ENCODE measurements at regions not wholly inside any gene's neighbourhood (a gene's known extent, or its start where the extent isn't known, plus 50 kb on each side); places are given as distances from the start of the nearest gene placed in this dataset.
A peak's percentile ranks its signal among the peaks of the same experiment; 100 is the strongest.

DNA sequence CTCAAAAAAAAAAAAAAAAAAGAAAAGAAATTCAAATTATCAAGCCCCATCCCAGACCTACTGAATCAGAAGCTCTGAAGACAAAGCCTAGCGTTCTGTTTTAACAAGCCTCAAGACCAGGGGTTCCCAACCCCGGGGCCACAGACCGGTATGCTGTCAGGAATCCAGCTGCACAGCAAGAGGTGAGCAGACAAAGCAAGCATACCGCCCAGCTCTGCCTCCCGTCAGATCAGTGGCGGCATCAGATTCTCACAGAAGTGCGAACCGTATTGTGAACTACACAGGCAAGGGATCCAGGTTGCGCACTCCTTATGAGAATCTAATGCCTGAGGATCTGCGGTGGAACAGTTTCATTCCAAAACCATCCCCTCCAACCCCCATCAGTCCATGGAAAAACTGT lies 57.8 kb upstream of the RASAL2 start:
- no peak overlapping the region for H3K4me3 ChIP-seq (ENCODE audit: extremely low read depth in 1 of 4, insufficient read depth in 2 of 4, low read depth in 3 of 4, low read length in 4 of 4)
- no peak overlapping the region for H3K56ac ChIP-seq (replicated peaks; ENCODE audit: insufficient read length, low read depth, low read length)
- CTCF ChIA-PET (ENCODE audit: partially characterized antibody): interaction anchor here (1.4 to 3.7 kb wide), 6 partner anchors 10 to 86 kb away, joined by 3 to 39 read pairs (median 5); no protein-coding TSS in a partner anchor
- H3K9ac ChIP-seq (replicated peaks in 1 of 4; ENCODE audit: extremely low read depth in 1 of 4, low read depth in 3 of 4, low read length in 3 of 4): no peak overlapping the region
- no peaks in the 10 kb centered on the region; a peak in 1 of 7 replicates for H3K4me1 ChIP-seq (replicated peaks in 1 of 4; ENCODE audit: control insufficient read depth in 3 of 4, insufficient read depth in 4 of 4, low read length in 3 of 4)
- no peak overlapping the region for H2BK5ac ChIP-seq (ENCODE audit: low read depth, low read length)
- DNase-seq (ENCODE audit: low read depth in 1 of 2, low spot score in 2 of 2) (peak in 1 of 2 experiments; percentile 41), FAIRE-seq (no peak)
- H2BK12ac ChIP-seq (ENCODE audit: low read depth, low read length): no peak overlapping the region
- WGBS, 2 experiments (ENCODE audit: extremely low coverage in 1 of 2, insufficient coverage in 1 of 2, insufficient read length in 1 of 2, insufficient replicate concordance in 2 of 2, low coverage in 1 of 2, low lambda C conversion rate in 2 of 2, missing lambda C conversion rate in 1 of 2): 84% methylated on average over 10 of the region's 10 CpGs; no CpG with 5 or more reads in 1 of the 2 experiments
- H4K91ac ChIP-seq (replicated peaks; ENCODE audit: insufficient read length, low read length): no peak overlapping the region
- no peaks in the 10 kb centered on the region for H3K79me2 ChIP-seq (ENCODE audit: control insufficient read depth in 1 of 2, insufficient read depth in 2 of 2, low read length in 2 of 2)
- H4K5ac ChIP-seq (ENCODE audit: insufficient read length, low read depth, low read length): no peak overlapping the region
- H3K27me3 ChIP-seq (replicated peaks in 1 of 4; ENCODE audit: control insufficient read depth in 3 of 4, extremely low read depth in 1 of 4, insufficient read depth in 3 of 4, low read length in 3 of 4): no peaks in the 10 kb centered on the region; a peak in 1 of 7 replicates
- no peak overlapping the region for H3K14ac ChIP-seq (ENCODE audit: insufficient read length)
- H4K20me1 ChIP-seq (replicated peaks in 1 of 2; ENCODE audit: control insufficient read depth in 1 of 2, insufficient read depth in 2 of 2, low read length in 2 of 2): no peaks in the 10 kb centered on the region
- no peak overlapping the region for H3K4me2 ChIP-seq (ENCODE audit: insufficient read depth in 1 of 2, low read depth in 2 of 2, low read length in 2 of 2)
- H3K79me1 ChIP-seq (ENCODE audit: low read depth, low read length): no peaks in the 10 kb centered on the region
- no peaks in the 10 kb centered on the region; the same call in 1 of the 2 replicates for H3K23me2 ChIP-seq (ENCODE audit: low read depth, low read length)
- H2BK120ac ChIP-seq (replicated peaks; ENCODE audit: low read depth, low read length): no peak overlapping the region
- no peaks in the 10 kb centered on the region for H3K9me3 ChIP-seq (ENCODE audit: insufficient read depth in 2 of 2, low read depth in 1 of 2, low read length in 1 of 2)
- H3K27ac ChIP-seq (ENCODE audit: low read depth, low read length): no peak overlapping the region
- no peak overlapping the region for H3K4ac ChIP-seq (replicated peaks; ENCODE audit: insufficient read length, low read depth, low read length)
- no peak overlapping the region for H2AFZ ChIP-seq (ENCODE audit: low read length)
- no peak overlapping the region for H3K18ac ChIP-seq (ENCODE audit: extremely low read depth, low read length)
- no peak overlapping the region for H3K23ac ChIP-seq (ENCODE audit: insufficient read length)
- H2BK15ac ChIP-seq (ENCODE audit: low read length): peak overlapping the region; percentile 65; the same call in 1 of the 2 replicates
- no peak overlapping the region for H4K8ac ChIP-seq (ENCODE audit: extremely low read depth, insufficient read depth, low read length)
- no peak overlapping the region for H2AK5ac ChIP-seq (ENCODE audit: low read depth, low read length)
- TF ChIP-seq SUZ12 (IDR thresholded peaks at IDR 0.05; ENCODE audit: low read length): no peak
- no peak for TF ChIP-seq MAFK (IDR thresholded peaks at IDR 0.05; ENCODE audit: low read depth, low read length)
- no peak for TF ChIP-seq NRF1 (IDR thresholded peaks at IDR 0.05; ENCODE audit: low read depth, low read length)
- no peak for TF ChIP-seq KDM4A (IDR thresholded peaks at IDR 0.05; ENCODE audit: low read depth, low read length, severe bottlenecking)
- no peak for TF ChIP-seq CBX5 (IDR thresholded peaks at IDR 0.05; ENCODE audit: low read depth, low read length)
- TF ChIP-seq TEAD4 (IDR thresholded peaks at IDR 0.05; ENCODE audit: low read depth, low read length): 0 out of 2 replicates have a peak, but pooled peaks have one; percentile 19
- POLR2A ChIA-PET (ENCODE audit: partially characterized antibody): interaction anchor here (2.6 kb wide), 1 partner anchor 58 kb away, joined by 14 read pairs; the partner anchor contains the start of gene RASAL2
- no peak overlapping the region for H2BK20ac ChIP-seq (ENCODE audit: low read length)
- no peaks in the 10 kb centered on the region for H3K36me3 ChIP-seq (ENCODE audit: control insufficient read depth in 2 of 4, insufficient read depth in 4 of 4, low read length in 3 of 4)
